IgD-negative memory B cell (primary cell): ENCODE measurements at regions not wholly inside any gene's neighbourhood (a gene's known extent, or its start where the extent isn't known, plus 50 kb on each side); places are given as distances from the start of the nearest gene placed in this dataset.
A peak's percentile ranks its signal among the peaks of the same experiment; 100 is the strongest.

Experiments
- H3K27ac Mint-ChIP-seq, 3 donors: one replicate each; pipeline ENCODE4 v1.8.0; 2020 to 2022; ENCODE audit warnings: mild to moderate bottlenecking in 3 of 3, mixed read lengths in 3 of 3, moderate library complexity in 1 of 3
- H3K27me3 Mint-ChIP-seq: one replicate; pipeline ENCODE4 v1.8.0; 2021; ENCODE audit warnings: mixed read lengths
- H3K36me3 Mint-ChIP-seq: one replicate; pipeline ENCODE4 v1.8.0; 2020; ENCODE audit warnings: mild to moderate bottlenecking, mixed read lengths
- H3K4me1 Mint-ChIP-seq, 3 donors: one replicate each; pipeline ENCODE4 v1.8.0; 2020 to 2022; ENCODE audit warnings: mixed read lengths in 3 of 3, mild to moderate bottlenecking in 1 of 3
- H3K4me3 Mint-ChIP-seq, 4 donors: one replicate each; pipeline ENCODE4 v1.8.0; 2020 to 2022; ENCODE audit warnings: mild to moderate bottlenecking in 4 of 4, mixed read lengths in 4 of 4, moderate library complexity in 3 of 4
- H3K9me3 Mint-ChIP-seq, 3 donors: one replicate each; pipeline ENCODE4 v1.8.0; 2020 to 2021; ENCODE audit warnings: mixed read lengths in 3 of 3, mild to moderate bottlenecking in 1 of 3

GRCh38 chrX:20487227-20487626, 220.5 kb upstream of the RPS6KA3 start:
- peaks cover 14% of the 10 kb centered on the region for H3K27me3 Mint-ChIP-seq
- no peaks in the 10 kb centered on the region for H3K36me3 Mint-ChIP-seq
- no peaks in the 10 kb centered on the region for H3K4me1 Mint-ChIP-seq
- H3K9me3 Mint-ChIP-seq = peaks cover 0 to 3% (median 2%) of the 10 kb centered on the region in 3 donors
- H3K27ac Mint-ChIP-seq = no peak overlapping the region
- H3K4me3 Mint-ChIP-seq = no peak overlapping the region

GRCh38 chrX:20481632-20482031, 214.9 kb upstream of the RPS6KA3 start:
- H3K4me3 Mint-ChIP-seq = no peak overlapping the region

GRCh38 chrX:20479896-20480295, 213.2 kb upstream of the RPS6KA3 start:
- H3K36me3 Mint-ChIP-seq = no peaks in the 10 kb centered on the region
- H3K27ac Mint-ChIP-seq = no peak overlapping the region
- H3K4me3 Mint-ChIP-seq = no peak overlapping the region
- H3K27me3 Mint-ChIP-seq = peaks cover 8% of the 10 kb centered on the region
- H3K9me3 Mint-ChIP-seq = peaks cover 0 to 3% (median 0%) of the 10 kb centered on the region in 3 donors
- H3K4me1 Mint-ChIP-seq = no peaks in the 10 kb centered on the region

More at GRCh38 chrX:20481632-20482031, 214.9 kb upstream of the RPS6KA3 start:
- Mint-ChIP-seq H3K36me3 (no peaks in the 10 kb centered on the region), H3K9me3 (peaks cover 0 to 3% (median 0%) of the 10 kb centered on the region in 3 donors), H3K27ac (no peak overlapping the region), H3K27me3 (peaks cover 14% of the 10 kb centered on the region), H3K4me1 (no peaks in the 10 kb centered on the region)

- Mint-ChIP-seq H3K27ac (no peak overlapping the region), H3K9me3 (peaks cover 0 to 2% (median 0%) of the 10 kb centered on the region in 3 donors), H3K27me3 (peaks cover 5% of the 10 kb centered on the region), H3K36me3 (peaks cover under 1% of the 10 kb centered on the region), H3K4me1 (no peaks in the 10 kb centered on the region), H3K4me3 (no peak overlapping the region)
Observed at GRCh38 chrX:20479048-20479447, 212.3 kb upstream of the RPS6KA3 start.

- peaks cover 2% of the 10 kb centered on the region for H3K36me3 Mint-ChIP-seq
- no peak overlapping the region for H3K4me3 Mint-ChIP-seq
- H3K27me3 Mint-ChIP-seq = peaks cover 5% of the 10 kb centered on the region
- H3K9me3 Mint-ChIP-seq = no peaks in the 10 kb centered on the region
- peak overlapping the region in 1 of 3 donors; percentile 17 for H3K27ac Mint-ChIP-seq
- H3K4me1 Mint-ChIP-seq = no peaks in the 10 kb centered on the region
Observed at GRCh38 chrX:20477836-20478524, 211.3 kb upstream of the RPS6KA3 start.

- Mint-ChIP-seq H3K27ac (no peak overlapping the region), H3K4me3 (no peak overlapping the region), H3K36me3 (peaks cover 2% of the 10 kb centered on the region), H3K4me1 (no peaks in the 10 kb centered on the region), H3K27me3 (peaks cover 5% of the 10 kb centered on the region), H3K9me3 (no peaks in the 10 kb centered on the region)
Observed at GRCh38 chrX:20477219-20477618, 210.5 kb upstream of the RPS6KA3 start.

DNA sequence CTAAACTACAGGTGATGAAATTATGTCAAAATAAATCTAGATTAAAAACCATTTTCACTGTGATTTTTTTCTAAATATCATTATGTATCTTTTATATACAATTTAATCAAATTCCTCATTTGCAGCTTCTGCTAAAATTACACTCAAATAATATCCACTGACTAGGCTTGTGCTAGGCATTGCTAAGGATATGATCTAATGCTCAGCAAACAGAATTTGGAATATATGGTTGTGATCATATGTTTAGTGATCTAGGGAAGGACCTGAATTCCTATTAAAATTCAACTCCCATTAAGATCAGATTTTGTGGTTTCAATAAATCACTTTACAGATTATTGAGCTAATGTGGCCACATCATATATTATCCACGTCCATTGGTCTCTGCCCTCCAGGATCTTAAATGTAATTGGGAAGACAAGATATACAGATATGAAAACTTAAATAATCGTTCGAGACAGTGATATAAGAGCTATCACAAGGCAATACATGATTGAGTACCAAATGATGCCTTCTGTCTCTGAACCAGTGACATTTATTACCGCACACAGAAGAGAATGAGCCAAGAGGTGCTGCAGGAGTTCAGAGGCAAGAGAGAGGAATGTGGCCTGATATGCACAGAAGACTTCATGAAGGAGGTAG, 206.0 kb upstream of the RPS6KA3 start:
- H3K36me3 Mint-ChIP-seq = peaks cover 2% of the 10 kb centered on the region
- no peak overlapping the region for H3K4me3 Mint-ChIP-seq
- H3K4me1 Mint-ChIP-seq = no peaks in the 10 kb centered on the region
- H3K27me3 Mint-ChIP-seq = no peaks in the 10 kb centered on the region
- H3K27ac Mint-ChIP-seq = no peak overlapping the region
- H3K9me3 Mint-ChIP-seq = no peaks in the 10 kb centered on the region

DNA sequence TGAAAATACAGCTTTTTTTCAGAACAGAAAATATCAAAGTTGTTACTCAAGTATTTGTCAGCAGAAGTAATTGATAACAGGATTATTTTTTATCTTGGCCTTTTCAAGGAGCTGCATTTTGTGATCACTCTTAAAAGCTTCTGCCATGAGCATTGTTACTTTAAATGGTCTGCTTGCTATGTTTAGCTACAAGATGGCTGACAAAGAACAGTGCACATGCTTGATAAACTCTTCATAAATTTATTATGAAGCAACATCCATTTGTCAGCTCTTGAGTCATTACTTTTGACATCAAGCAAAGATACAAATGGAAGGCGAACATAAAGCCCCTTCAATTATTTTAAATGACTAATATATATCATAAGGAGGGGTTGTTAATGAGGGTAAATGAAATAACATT, 205.4 kb upstream of the RPS6KA3 start:
- H3K36me3 Mint-ChIP-seq = peaks cover 2% of the 10 kb centered on the region
- H3K27me3 Mint-ChIP-seq = no peaks in the 10 kb centered on the region
- H3K4me3 Mint-ChIP-seq = no peak overlapping the region
- H3K27ac Mint-ChIP-seq = no peak overlapping the region
- H3K4me1 Mint-ChIP-seq = no peaks in the 10 kb centered on the region
- no peaks in the 10 kb centered on the region for H3K9me3 Mint-ChIP-seq

DNA sequence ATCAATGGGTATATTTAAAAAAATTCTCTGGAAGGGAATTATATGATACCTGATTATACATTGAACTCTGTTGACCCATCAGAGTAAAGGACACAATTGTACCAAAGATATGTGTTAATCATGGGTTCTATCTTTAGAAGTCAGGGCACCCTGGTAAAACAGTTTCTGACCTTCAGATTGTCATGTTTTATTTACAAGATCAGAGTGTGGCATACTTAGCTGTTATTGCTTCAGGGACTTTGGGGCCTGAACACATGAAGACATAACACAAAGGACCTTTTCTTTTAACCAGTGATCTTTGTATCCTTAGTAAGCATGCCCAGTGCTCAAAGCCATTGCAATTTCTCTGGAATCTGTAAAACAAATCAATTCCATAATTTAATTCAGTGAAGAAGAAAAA, 204.8 kb upstream of the RPS6KA3 start:
- Mint-ChIP-seq H3K4me3 (no peak overlapping the region), H3K27ac (no peak overlapping the region), H3K36me3 (peaks cover 2% of the 10 kb centered on the region), H3K9me3 (no peaks in the 10 kb centered on the region), H3K4me1 (no peaks in the 10 kb centered on the region), H3K27me3 (no peaks in the 10 kb centered on the region)

DNA sequence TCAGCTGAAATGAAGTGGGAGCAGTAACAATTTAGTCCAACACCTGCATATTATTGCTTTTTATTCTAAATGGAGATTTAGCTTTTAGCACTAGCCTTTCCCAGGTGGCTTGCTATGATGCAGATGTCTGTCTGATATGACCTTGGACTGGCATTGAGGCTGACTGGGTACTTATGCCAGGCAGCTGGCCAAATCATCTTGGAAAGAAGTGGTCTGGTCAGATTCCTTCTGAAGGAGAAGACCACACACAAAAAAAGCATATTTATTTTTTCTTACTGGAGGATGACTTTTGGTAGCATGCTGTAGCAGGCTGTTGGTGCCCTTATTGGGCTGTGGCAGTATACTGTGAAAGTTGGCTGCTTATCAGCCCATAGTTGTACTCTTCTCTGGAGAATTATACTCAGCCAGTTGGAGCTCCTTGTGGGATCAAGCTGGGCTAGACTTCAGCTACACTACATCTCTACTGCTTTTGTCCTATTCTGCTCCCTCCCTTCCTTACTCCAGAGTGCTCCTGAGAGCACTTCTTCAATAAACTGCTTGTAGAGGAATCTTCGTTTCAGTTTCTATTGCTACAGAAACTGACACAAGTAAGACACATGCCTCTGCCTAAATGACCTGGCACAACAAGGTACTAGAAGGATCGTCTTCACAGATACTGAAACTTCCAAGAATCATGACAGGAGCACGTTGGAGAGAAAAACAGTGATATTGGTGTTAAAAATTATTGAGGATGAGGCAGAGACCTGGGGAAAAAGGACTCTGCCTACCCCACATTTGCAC, 196.8 kb upstream of the RPS6KA3 start:
- Mint-ChIP-seq H3K27ac (no peak overlapping the region), H3K27me3 (peaks cover 6% of the 10 kb centered on the region)

GRCh38 chrX:20461576-20461975, 194.9 kb upstream of the RPS6KA3 start:
- H3K27ac Mint-ChIP-seq = no peak overlapping the region
- H3K9me3 Mint-ChIP-seq = peaks cover 0 to 1% (median 0%) of the 10 kb centered on the region in 3 donors
- H3K36me3 Mint-ChIP-seq = no peaks in the 10 kb centered on the region
- H3K27me3 Mint-ChIP-seq = peaks cover 6% of the 10 kb centered on the region
- no peak overlapping the region for H3K4me3 Mint-ChIP-seq
- peaks cover 0 to 6% (median 2%) of the 10 kb centered on the region in 3 donors for H3K4me1 Mint-ChIP-seq

More for the DNA sequence above, 196.8 kb upstream of the RPS6KA3 start:
- Mint-ChIP-seq H3K4me3 (no peak overlapping the region), H3K4me1 (peaks cover 0 to 6% (median 2%) of the 10 kb centered on the region in 3 donors), H3K36me3 (no peaks in the 10 kb centered on the region), H3K9me3 (no peaks in the 10 kb centered on the region)

DNA sequence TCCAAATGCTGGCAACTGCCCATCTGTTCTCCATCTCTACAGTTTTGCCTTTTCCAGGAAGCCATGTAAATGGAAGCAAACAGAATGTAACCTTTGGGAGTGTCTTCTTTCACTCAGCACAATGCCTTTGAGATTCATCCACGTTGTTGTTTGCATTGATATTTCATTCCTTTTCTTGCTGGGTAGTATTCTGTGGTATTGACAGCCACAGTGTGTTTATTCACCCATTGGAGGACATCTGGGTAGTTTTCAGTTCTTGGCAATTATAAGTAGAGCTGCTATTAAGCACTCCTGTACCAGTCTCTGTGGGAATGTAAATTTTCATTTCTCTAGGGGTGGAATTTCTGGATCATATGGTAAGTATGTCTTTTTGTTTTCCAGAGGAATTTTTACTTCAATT, 194.3 kb upstream of the RPS6KA3 start:
- Mint-ChIP-seq H3K36me3 (no peaks in the 10 kb centered on the region), H3K4me1 (peaks cover 0 to 6% (median 2%) of the 10 kb centered on the region in 3 donors), H3K27ac (no peak overlapping the region), H3K4me3 (no peak overlapping the region), H3K27me3 (peaks cover 6% of the 10 kb centered on the region), H3K9me3 (peaks cover 0 to 5% (median 0%) of the 10 kb centered on the region in 3 donors)

GRCh38 chrX:20459410-20460350, 193.0 kb upstream of the RPS6KA3 start:
- Mint-ChIP-seq H3K4me1 (peaks cover 0 to 12% (median 4%) of the 10 kb centered on the region in 3 donors), H3K27ac (peak overlapping the region in 1 of 3 donors; percentile 71), H3K4me3 (no peak overlapping the region), H3K9me3 (peaks cover 0 to 5% (median 0%) of the 10 kb centered on the region in 3 donors), H3K36me3 (no peaks in the 10 kb centered on the region), H3K27me3 (peaks cover 3% of the 10 kb centered on the region)

DNA sequence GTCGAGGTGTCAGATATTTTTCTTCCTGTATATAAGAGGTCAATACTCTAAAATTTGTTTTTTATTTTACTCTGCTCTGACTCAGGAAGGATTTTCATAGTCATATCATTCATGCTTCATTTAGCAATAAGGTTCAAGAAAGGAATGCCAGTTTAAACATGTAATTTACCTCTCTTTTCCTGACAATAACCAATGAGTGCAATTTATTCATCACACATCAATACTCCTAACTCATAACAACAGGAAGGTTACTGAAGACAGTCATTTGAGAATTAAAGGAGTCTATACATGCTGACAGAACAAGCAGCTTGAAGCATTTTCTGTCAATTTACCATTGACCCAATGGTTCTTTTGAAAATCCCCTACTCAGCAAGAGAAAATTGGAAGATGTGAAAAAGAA, 190.3 kb upstream of the RPS6KA3 start:
- H3K9me3 Mint-ChIP-seq = peaks cover 0 to 5% (median 0%) of the 10 kb centered on the region in 3 donors
- peaks cover 3% of the 10 kb centered on the region for H3K27me3 Mint-ChIP-seq
- H3K4me1 Mint-ChIP-seq = peaks cover 0 to 9% (median 2%) of the 10 kb centered on the region in 3 donors
- H3K27ac Mint-ChIP-seq = no peak overlapping the region
- peaks cover 1% of the 10 kb centered on the region for H3K36me3 Mint-ChIP-seq
- H3K4me3 Mint-ChIP-seq = no peak overlapping the region
